Mucosa of rectum (tissue), 2 donors: ENCODE measurements at regions not wholly inside any gene's neighbourhood (a gene's known extent, or its start where the extent isn't known, plus 50 kb on each side); places are given as distances from the start of the nearest gene placed in this dataset.
"Not testable (repeated sequence)": the region's sequence is repeated elsewhere in the genome, so short reads cannot be mapped to it uniquely, and the experiment has no call there.

Experiments used
- H3K27ac ChIP-seq, 2 donors: one replicate each; pipeline ENCODE4 v1.7.0; 2013; ENCODE audit warnings: inconsistent platforms in 2 of 2, low read depth in 2 of 2, low read length in 2 of 2
- H3K27me3 ChIP-seq, 2 donors: one replicate each; pipeline ENCODE4 v1.7.0; 2013; ENCODE audit warnings: low read length in 2 of 2; ENCODE audit not compliant: control insufficient read depth in 2 of 2, insufficient read depth in 2 of 2
- H3K36me3 ChIP-seq, 2 donors: one replicate each; pipeline ENCODE4 v1.7.0; 2013; ENCODE audit warnings: low read length in 2 of 2; ENCODE audit not compliant: control insufficient read depth in 2 of 2, insufficient read depth in 2 of 2
- H3K4me1 ChIP-seq, 2 donors: one replicate each; pipeline ENCODE4 v1.7.0; 2013; ENCODE audit warnings: low read length in 2 of 2, mild to moderate bottlenecking in 1 of 2; ENCODE audit not compliant: control insufficient read depth in 2 of 2, insufficient read depth in 2 of 2
- H3K4me3 ChIP-seq, 2 donors: one replicate each; pipeline ENCODE4 v1.7.0; 2013; ENCODE audit warnings: low read length in 2 of 2
- H3K9ac ChIP-seq, 2 donors: one replicate each; pipeline ENCODE4 v1.7.0; 2013; ENCODE audit warnings: low read length in 2 of 2, low read depth in 1 of 2, mild to moderate bottlenecking in 1 of 2
- H3K9me3 ChIP-seq, 2 donors: one replicate each; pipeline ENCODE4 v1.7.0; 2013; ENCODE audit warnings: low read length in 2 of 2; ENCODE audit not compliant: control insufficient read depth in 2 of 2
- donor health status: healthy.
- donor health status: Normal muscosa, but diverticular disease.

GRCh38 chr11:134588460-134589110 lies 176.5 kb upstream of the B3GAT1 start:
- H3K9ac ChIP-seq, H3K4me1 ChIP-seq, H3K36me3 ChIP-seq, H3K27me3 ChIP-seq, H3K9me3 ChIP-seq, H3K4me3 ChIP-seq, H3K27ac ChIP-seq: not testable (repeated sequence)

- Histone ChIP-seq H3K4me1 (peaks cover 0 to 6% of the 10 kb centered on the region in 2 donors), H3K27ac (no peak overlapping the region), H3K9ac (no peak overlapping the region), H3K9me3 (no peaks in the 10 kb centered on the region), H3K27me3 (peaks cover 0 to 4% of the 10 kb centered on the region in 2 donors), H3K36me3 (no peaks in the 10 kb centered on the region), H3K4me3 (no peak overlapping the region)
Measured at GRCh38 chr11:134587345-134587744, 175.3 kb upstream of the B3GAT1 start.

- Histone ChIP-seq H3K27ac (no peak overlapping the region), H3K27me3 (peaks cover 0 to 4% of the 10 kb centered on the region in 2 donors), H3K9me3 (no peaks in the 10 kb centered on the region), H3K4me3 (no peak overlapping the region), H3K9ac (no peak overlapping the region), H3K36me3 (no peaks in the 10 kb centered on the region), H3K4me1 (peaks cover 0 to 6% of the 10 kb centered on the region in 2 donors)
Measured at GRCh38 chr11:134586726-134587125, 174.7 kb upstream of the B3GAT1 start.

GRCh38 chr11:134585666-134586610 lies 173.9 kb upstream of the B3GAT1 start:
- Histone ChIP-seq H3K36me3 (no peaks in the 10 kb centered on the region), H3K4me3 (no peak overlapping the region), H3K27me3 (peaks cover 0 to 4% of the 10 kb centered on the region in 2 donors), H3K9ac (no peak overlapping the region), H3K4me1 (peaks cover 0 to 6% of the 10 kb centered on the region in 2 donors), H3K27ac (no peak overlapping the region), H3K9me3 (no peaks in the 10 kb centered on the region)

- Histone ChIP-seq H3K9ac (no peak overlapping the region), H3K4me3 (no peak overlapping the region), H3K36me3 (no peaks in the 10 kb centered on the region), H3K27me3 (peaks cover 0 to 4% of the 10 kb centered on the region in 2 donors), H3K9me3 (no peaks in the 10 kb centered on the region), H3K4me1 (peaks cover 0 to 6% of the 10 kb centered on the region in 2 donors), H3K27ac (peak overlapping the region in 1 of 2 donors; percentile 11)
Measured at GRCh38 chr11:134584706-134585445, 172.8 kb upstream of the B3GAT1 start.

- H3K27ac ChIP-seq: no peak overlapping the region
- H3K27me3 ChIP-seq: peaks cover 4% of the 10 kb centered on the region in 2 donors
- no peaks in the 10 kb centered on the region for H3K36me3 ChIP-seq
- H3K9ac ChIP-seq: no peak overlapping the region
- no peak overlapping the region for H3K4me3 ChIP-seq
- no peaks in the 10 kb centered on the region for H3K9me3 ChIP-seq
- H3K4me1 ChIP-seq: peaks cover 0 to 6% of the 10 kb centered on the region in 2 donors
Measured at GRCh38 chr11:134584001-134584561, 172.0 kb upstream of the B3GAT1 start.

- H3K27me3 ChIP-seq: peaks cover 0 to 4% of the 10 kb centered on the region in 2 donors
- H3K4me3 ChIP-seq: no peak overlapping the region
- H3K27ac ChIP-seq: no peak overlapping the region
- H3K9ac ChIP-seq: no peak overlapping the region
- no peaks in the 10 kb centered on the region for H3K9me3 ChIP-seq
- peaks cover 0 to 6% of the 10 kb centered on the region in 2 donors for H3K4me1 ChIP-seq
- no peaks in the 10 kb centered on the region for H3K36me3 ChIP-seq
Measured at GRCh38 chr11:134583397-134583990, 171.5 kb upstream of the B3GAT1 start.

GRCh38 chr11:134582770-134583095 lies 170.7 kb upstream of the B3GAT1 start:
- Histone ChIP-seq H3K27ac (no peak overlapping the region), H3K9me3 (no peaks in the 10 kb centered on the region), H3K27me3 (peaks cover 0 to 4% of the 10 kb centered on the region in 2 donors), H3K4me3 (no peak overlapping the region), H3K4me1 (peaks cover 0 to 6% of the 10 kb centered on the region in 2 donors), H3K9ac (no peak overlapping the region), H3K36me3 (no peaks in the 10 kb centered on the region)

GRCh38 chr11:134581966-134582769 lies 170.1 kb upstream of the B3GAT1 start:
- no peak overlapping the region for H3K4me3 ChIP-seq
- no peak overlapping the region for H3K9ac ChIP-seq
- H3K27me3 ChIP-seq: peaks cover 0 to 4% of the 10 kb centered on the region in 2 donors
- H3K27ac ChIP-seq: no peak overlapping the region
- peaks cover 0 to 6% of the 10 kb centered on the region in 2 donors for H3K4me1 ChIP-seq
- no peaks in the 10 kb centered on the region for H3K36me3 ChIP-seq
- no peaks in the 10 kb centered on the region for H3K9me3 ChIP-seq
